Jurkat, Clone E6-1 (cell line): ENCODE measurements at regions not wholly inside any gene's neighbourhood (a gene's known extent, or its start where the extent isn't known, plus 50 kb on each side); places are given as distances from the start of the nearest gene placed in this dataset.

Source experiments
- DNase-seq: peaks from one replicate; pipeline ENCODE4 v3.0.0-alpha.2; 2011; ENCODE audit warnings: low read depth, low spot score
- H3K4me3 ChIP-seq: 2 replicates; pipeline ENCODE4 v1.5.1; 2011; ENCODE audit warnings: mild to moderate bottlenecking, low read length, control low read depth, moderate library complexity

GRCh38 chr21:32185103-32185502 lies 93.7 kb downstream of the MIS18A start:
- DNase-seq = no peak
- H3K4me3 ChIP-seq = no peak overlapping the region

GRCh38 chr21:32184485-32184884 lies 94.4 kb downstream of the MIS18A start:
- DNase-seq = no peak
- H3K4me3 ChIP-seq = no peak overlapping the region

GRCh38 chr21:32184065-32184464 lies 94.8 kb downstream of the MIS18A start:
- no peak overlapping the region for H3K4me3 ChIP-seq
- DNase-seq = no peak

GRCh38 chr21:32183396-32183795 lies 95.5 kb downstream of the MIS18A start:
- no peak for DNase-seq
- no peak overlapping the region for H3K4me3 ChIP-seq

- DNase-seq = no peak
- H3K4me3 ChIP-seq = no peak overlapping the region
Measured at GRCh38 chr21:32182449-32182848, 96.4 kb downstream of the MIS18A start.

GRCh38 chr21:32181457-32181856 lies 97.4 kb downstream of the MIS18A start:
- DNase-seq = no peak
- no peak overlapping the region for H3K4me3 ChIP-seq

- H3K4me3 ChIP-seq = no peak overlapping the region
- DNase-seq = no peak
Measured at GRCh38 chr21:32174819-32175218, 104.0 kb downstream of the MIS18A start.

- H3K4me3 ChIP-seq = no peak overlapping the region
- DNase-seq = no peak
Measured at GRCh38 chr21:32173121-32173724, 105.6 kb downstream of the MIS18A start.

GRCh38 chr21:32172106-32172505 lies 106.7 kb downstream of the MIS18A start:
- DNase-seq = no peak
- H3K4me3 ChIP-seq = no peak overlapping the region

GRCh38 chr21:32167513-32167912 lies 111.3 kb downstream of the MIS18A start:
- DNase-seq = no peak
- no peak overlapping the region for H3K4me3 ChIP-seq

- no peak for DNase-seq
- H3K4me3 ChIP-seq = no peak overlapping the region
Measured at GRCh38 chr21:32163386-32163785, 115.5 kb downstream of the MIS18A start.

GRCh38 chr21:32162727-32163320 lies 116.0 kb downstream of the MIS18A start:
- no peak overlapping the region for H3K4me3 ChIP-seq
- no peak for DNase-seq

GRCh38 chr21:32155226-32155625 lies 123.6 kb downstream of the MIS18A start:
- H3K4me3 ChIP-seq = no peak overlapping the region
- no peak for DNase-seq

GRCh38 chr21:32147041-32147440 lies 131.8 kb downstream of the MIS18A start:
- no peak overlapping the region for H3K4me3 ChIP-seq
- no peak for DNase-seq

- DNase-seq = no peak
- H3K4me3 ChIP-seq = no peak overlapping the region
Measured at GRCh38 chr21:32144851-32145250, 134.0 kb downstream of the MIS18A start.

GRCh38 chr21:32143241-32143939 lies 135.5 kb downstream of the MIS18A start:
- no peak overlapping the region for H3K4me3 ChIP-seq
- no peak for DNase-seq

GRCh38 chr21:32141318-32141633 lies 137.6 kb downstream of the MIS18A start:
- no peak overlapping the region for H3K4me3 ChIP-seq
- DNase-seq = no peak

GRCh38 chr21:32140604-32141317 lies 138.1 kb downstream of the MIS18A start:
- no peak for DNase-seq
- H3K4me3 ChIP-seq = no peak overlapping the region

GRCh38 chr21:32140151-32140550 lies 138.7 kb downstream of the MIS18A start:
- H3K4me3 ChIP-seq = no peak overlapping the region
- DNase-seq = no peak

- no peak overlapping the region for H3K4me3 ChIP-seq
Measured at GRCh38 chr21:32138658-32139057, 140.2 kb downstream of the MIS18A start.

More at GRCh38 chr21:32138658-32139057, 140.2 kb downstream of the MIS18A start:
- DNase-seq = no peak
